HG03520 (cell line): ENCODE measurements at regions not wholly inside any gene's neighbourhood (a gene's known extent, or its start where the extent isn't known, plus 50 kb on each side); places are given as distances from the start of the nearest gene placed in this dataset.

Experiments used
- ATAC-seq: cut with Tn5 transposase; IDR thresholded peaks from one replicate; pipeline ENCODE4 v1.9.1; 2021; ENCODE audit warnings: mild to moderate bottlenecking, moderate library complexity; ENCODE audit not compliant: unreplicated experiment

DNA sequence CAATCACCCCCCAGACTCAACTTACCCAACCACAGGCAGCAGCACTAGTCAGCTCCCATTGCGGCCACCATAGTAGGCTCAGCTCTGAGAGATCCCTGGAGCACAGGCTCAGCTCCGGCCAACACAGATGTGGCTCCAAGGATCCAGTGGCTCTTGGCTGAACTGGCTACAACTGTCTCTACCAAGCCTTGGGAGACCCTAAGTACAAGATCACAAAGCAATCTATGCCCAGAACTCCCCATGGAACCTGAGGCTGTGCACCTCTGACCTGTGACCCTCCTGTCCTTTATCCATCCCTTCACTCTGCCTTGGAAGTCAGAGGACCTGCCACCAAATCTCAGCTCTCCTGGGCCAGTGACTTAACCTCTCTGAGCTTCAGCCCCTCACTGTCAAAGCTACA is 61.8 kb upstream of the GJB5 start:
- ATAC-seq, result no peak

DNA sequence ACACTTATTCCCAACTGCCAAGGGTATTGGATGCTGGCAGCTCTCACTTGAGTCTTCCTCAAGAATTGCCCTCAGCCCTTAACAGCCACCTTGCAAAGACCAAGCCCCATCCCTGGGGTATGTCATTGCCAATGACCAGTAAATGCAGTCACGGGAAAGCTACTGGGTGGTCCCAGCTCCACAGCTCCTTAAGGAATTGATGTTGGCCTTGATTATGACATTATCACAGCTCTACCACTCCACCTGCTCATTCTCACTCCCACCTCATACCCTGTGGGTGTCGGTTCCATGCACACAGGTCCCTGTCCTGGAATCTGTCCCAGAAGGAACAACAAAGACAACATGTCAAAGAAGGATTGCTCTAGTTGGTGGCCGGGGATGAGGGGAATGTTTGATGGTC is 60.5 kb upstream of the GJB5 start:
- ATAC-seq, result no peak

DNA sequence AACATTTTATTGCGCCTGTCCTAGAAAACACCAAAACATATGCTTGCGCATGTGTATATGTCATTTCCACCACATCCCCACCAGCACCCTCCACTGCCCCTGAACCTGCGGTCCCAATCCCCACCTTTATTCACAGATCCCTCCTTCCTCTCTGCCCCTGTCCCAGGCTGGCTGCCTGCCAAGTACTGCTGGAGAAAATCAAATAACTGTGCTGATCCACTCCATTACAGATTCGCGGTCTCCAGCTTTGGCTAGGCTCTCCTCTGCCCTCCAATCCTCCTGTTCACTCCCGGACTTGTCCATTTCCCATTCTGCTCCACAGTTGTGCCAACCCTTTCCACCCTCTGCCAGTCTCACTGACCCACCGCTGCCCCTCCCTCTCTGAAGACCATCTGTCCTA is 59.3 kb upstream of the GJB5 start:
- no peak for ATAC-seq

DNA sequence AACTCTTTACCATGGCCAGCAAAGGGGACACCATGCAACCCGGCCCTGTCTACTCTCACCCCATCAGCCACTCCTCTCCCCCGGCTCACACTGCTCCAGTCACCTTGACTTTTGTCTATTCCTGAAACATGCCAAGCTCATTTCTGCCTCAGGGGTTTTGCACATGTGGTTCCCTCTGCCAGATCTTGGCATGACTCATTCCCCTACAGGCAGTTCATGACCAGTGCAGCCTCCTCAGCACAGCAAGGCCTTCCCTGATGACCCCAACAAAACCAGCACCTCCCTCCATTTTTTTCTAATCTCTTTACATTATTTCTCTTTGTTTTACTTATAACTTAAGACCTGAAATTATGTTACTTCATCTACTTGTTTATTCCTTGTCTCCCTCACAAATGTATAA is 58.6 kb upstream of the GJB5 start:
- ATAC-seq, result no peak

DNA sequence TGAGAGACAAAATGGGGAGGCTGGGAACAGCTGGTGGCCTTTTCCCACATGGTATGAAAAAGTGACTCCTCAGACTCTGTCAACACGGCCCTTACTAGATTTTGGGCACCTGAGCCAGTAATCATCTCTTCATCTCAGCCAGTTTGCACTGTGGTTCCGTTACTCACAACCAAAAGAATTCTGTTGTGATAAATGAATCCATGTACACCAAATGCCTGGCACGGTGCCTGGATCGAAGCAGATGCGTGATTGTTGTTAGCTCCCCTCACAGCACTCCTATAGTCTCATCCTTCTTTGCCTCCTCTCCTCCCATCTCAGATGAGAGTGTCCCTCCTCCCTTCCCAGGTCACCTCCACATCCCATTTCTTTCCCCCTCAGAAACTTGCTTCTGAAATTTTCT is 57.9 kb upstream of the GJB5 start:
- no peak for ATAC-seq

DNA sequence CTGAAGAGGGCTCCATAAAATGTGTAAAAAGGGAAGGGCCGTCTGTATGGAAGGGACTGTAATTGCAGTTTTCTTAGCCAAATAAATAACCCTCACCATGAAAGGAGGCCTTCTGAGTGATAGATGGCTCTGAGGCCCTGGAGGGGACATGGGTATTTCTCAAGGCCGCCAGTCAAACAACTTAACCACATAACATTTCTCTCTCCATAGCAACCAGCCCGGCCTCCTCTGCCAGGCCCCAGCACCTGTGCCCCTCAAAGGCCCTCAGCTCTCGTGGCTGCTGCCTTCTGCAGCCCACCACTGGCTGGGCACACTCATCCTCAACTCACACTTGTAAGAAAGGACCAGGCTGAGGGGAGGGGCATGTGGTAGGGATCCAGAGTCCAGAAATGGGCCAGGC is 57.0 kb upstream of the GJB5 start:
- no peak for ATAC-seq

DNA sequence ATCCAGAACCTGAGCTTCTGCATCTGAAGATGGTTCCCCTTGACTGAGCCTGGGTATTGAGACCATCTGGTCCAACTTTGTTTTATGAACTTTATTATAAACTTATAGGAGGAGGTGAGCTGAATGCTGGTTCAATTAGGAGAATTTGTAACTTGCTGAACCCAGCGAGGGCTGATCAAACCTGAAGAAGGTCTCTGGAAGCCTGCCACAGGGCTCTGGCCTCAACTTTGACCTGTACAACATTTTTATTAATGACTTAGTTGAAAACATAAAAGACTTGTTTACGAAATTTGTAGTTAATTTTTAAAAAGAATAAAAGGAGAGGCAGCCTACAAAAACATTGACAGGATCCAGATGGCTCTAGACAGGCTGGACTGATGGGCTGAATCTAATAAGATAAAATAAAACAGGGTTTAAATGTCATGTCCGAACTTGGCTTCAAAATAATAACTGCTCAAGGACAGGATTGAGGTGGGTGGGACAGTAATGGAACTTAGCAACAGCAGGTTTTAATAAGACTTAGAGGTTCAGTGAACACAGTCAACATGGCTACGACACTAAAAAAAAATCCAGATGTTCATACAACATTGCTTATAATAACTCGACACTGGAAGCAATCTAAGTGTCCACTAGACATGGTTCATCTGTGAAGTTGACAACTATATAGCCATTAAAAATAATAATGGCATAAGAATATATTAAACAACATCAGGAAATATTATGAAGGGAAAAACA is 53.4 kb upstream of the GJB5 start:
- ATAC-seq, result no peak
